Testis (tissue), 2 donors: ENCODE measurements at regions not wholly inside any gene's neighbourhood (a gene's known extent, or its start where the extent isn't known, plus 50 kb on each side); places are given as distances from the start of the nearest gene placed in this dataset.

Experiments used
- DNase-seq: peaks from one replicate; pipeline ENCODE4 v3.0.0-alpha.2; 2019
- H3K27ac ChIP-seq, 2 donors: fragments of 200-600 bp; sonication (generic); one replicate each; pipeline ENCODE4 v1.5.1; 2019
- H3K27me3 ChIP-seq: fragments of 200-600 bp; sonication (generic); one replicate; pipeline ENCODE4 v1.5.1; 2019
- H3K36me3 ChIP-seq: fragments of 200-600 bp; sonication (generic); one replicate; pipeline ENCODE4 v1.5.1; 2017; ENCODE audit warnings: low read depth; ENCODE audit errors: missing control alignments
- H3K4me1 ChIP-seq: fragments of 200-600 bp; sonication (generic); one replicate; pipeline ENCODE4 v1.5.1; 2019
- H3K4me3 ChIP-seq, 2 donors: fragments of 200-600 bp; sonication (generic); one replicate each; pipeline ENCODE4 v1.5.1; 2017 to 2019
- H3K9me3 ChIP-seq: fragments of 200-600 bp; sonication (generic); one replicate; pipeline ENCODE4 v1.5.1; 2017
- POLR2A ChIP-seq: fragments of 450-650 bp; IDR thresholded peaks from one replicate; pipeline ENCODE4 v1.6.1; 2017; ENCODE audit warnings: antibody characterized with exemption, mild to moderate bottlenecking, moderate library complexity
- WGBS, 2 donors: methylation state at CpG; one replicate each; pipeline ENCODE4 v1.1.5; 2018; 5-methylcytosine and 5-hydroxymethylcytosine counted together
- intact Hi-C: fragments of 100-400 bp; cut with DNase I; formaldehyde crosslinking; loops from one replicate; pipeline ENCODE4 v1.15.1; 2023; ENCODE audit warnings: low total_unique reads
- TF ChIP-seq, protein P1 (sequence below), 3 experiments: fragments of 450-650 bp in 2 of 3; fragments of 200-600 bp in 1 of 3; sonication (generic) in 1 of 3; IDR thresholded peaks; one replicate each; pipeline ENCODE4 v1.5.1; 2016 to 2019; ENCODE audit warnings: antibody characterized with exemption in 3 of 3, mild to moderate bottlenecking in 2 of 3, moderate library complexity in 1 of 3

DNA sequence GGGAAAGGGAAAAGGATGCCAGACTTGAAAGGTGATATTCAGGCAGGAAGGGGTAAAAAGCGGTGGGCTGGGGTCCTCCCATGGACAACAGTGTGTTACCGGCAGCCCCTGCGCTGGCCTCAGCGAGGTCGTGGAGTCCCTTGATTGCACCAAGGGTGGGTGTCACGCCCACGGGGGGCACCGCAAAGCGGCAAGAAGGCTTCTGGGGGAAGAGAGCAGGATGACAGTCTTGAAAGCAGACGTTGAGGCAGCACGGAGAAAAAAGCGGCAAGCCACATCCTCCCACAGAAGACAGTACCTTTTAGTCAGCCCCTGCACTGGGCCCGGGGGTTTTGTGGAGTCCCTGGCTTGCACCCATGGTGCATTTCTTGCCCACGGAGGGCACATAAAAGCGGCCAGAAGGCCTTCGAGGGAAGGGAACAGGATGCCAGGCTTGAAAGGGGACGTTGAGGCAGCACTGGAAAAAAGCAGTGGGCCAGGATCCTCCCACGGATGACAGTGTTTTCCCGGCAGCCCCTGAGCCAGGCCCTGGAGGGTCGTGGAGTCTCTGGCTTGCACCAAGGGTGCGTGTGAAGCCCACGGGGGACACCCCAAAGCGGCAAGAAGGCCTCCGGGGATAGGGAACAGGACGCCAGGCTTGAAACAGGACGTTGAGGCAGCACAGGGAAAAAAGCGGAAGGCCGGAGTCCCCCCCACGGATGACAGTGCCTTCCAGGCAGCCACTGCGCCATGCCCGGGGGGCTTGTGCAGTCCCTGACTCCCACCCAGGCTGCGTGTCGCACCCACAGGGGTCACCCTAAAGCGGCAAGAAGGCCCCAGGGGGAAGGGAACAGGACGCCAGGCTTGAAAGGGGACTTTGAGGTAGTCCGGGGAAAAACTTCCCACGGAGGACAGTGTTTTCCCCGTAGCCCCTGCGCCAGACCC is 162.2 kb upstream of the ALG10B start:
- DNase-seq = no peak

DNA sequence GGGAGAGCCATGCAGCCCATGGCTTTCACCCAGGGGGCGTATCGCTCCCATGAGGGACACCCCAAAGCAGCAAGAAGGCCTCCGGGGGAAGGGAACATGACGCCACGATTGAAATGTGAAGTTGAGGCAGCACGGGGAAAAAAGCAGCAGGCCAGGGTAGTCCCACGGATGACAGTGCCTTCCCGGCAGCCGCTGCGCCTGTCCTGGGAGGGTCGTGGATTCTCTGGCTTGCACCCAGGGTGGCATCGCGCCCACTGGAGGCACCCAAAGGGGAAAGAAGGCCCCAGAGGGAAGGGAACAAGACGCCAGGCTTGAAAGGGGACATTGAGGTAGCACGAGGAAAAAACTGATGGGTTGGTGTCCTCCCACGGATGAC is 161.6 kb upstream of the ALG10B start:
- no peak for TF ChIP-seq POLR2A
- TF ChIP-seq, protein P1, sequence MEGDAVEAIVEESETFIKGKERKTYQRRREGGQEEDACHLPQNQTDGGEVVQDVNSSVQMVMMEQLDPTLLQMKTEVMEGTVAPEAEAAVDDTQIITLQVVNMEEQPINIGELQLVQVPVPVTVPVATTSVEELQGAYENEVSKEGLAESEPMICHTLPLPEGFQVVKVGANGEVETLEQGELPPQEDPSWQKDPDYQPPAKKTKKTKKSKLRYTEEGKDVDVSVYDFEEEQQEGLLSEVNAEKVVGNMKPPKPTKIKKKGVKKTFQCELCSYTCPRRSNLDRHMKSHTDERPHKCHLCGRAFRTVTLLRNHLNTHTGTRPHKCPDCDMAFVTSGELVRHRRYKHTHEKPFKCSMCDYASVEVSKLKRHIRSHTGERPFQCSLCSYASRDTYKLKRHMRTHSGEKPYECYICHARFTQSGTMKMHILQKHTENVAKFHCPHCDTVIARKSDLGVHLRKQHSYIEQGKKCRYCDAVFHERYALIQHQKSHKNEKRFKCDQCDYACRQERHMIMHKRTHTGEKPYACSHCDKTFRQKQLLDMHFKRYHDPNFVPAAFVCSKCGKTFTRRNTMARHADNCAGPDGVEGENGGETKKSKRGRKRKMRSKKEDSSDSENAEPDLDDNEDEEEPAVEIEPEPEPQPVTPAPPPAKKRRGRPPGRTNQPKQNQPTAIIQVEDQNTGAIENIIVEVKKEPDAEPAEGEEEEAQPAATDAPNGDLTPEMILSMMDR (IDR thresholded peaks at IDR 0.05) = no peak
- Histone ChIP-seq H3K27ac (no peak overlapping the region), H3K9me3 (no peaks in the 10 kb centered on the region), H3K4me3 (no peak overlapping the region), H3K27me3 (no peaks in the 10 kb centered on the region), H3K4me1 (no peaks in the 10 kb centered on the region), H3K36me3 (no peaks in the 10 kb centered on the region)
- 53 to 55% methylated on average over 14 to 16 of the region's 16 CpGs for WGBS, 2 donors
- no peak for DNase-seq
- intact Hi-C loops = no loop called here

More for the DNA sequence above, 162.2 kb upstream of the ALG10B start:
- Histone ChIP-seq H3K4me3 (no peak overlapping the region), H3K4me1 (no peaks in the 10 kb centered on the region), H3K36me3 (no peaks in the 10 kb centered on the region), H3K9me3 (no peaks in the 10 kb centered on the region), H3K27me3 (no peaks in the 10 kb centered on the region), H3K27ac (no peak overlapping the region)
- no peak for TF ChIP-seq POLR2A
- TF ChIP-seq, protein P1 (IDR thresholded peaks at IDR 0.05) = no peak
- 60 to 64% methylated on average over 36 to 38 of the region's 39 CpGs for WGBS, 2 donors
- intact Hi-C loops = no loop called here

DNA sequence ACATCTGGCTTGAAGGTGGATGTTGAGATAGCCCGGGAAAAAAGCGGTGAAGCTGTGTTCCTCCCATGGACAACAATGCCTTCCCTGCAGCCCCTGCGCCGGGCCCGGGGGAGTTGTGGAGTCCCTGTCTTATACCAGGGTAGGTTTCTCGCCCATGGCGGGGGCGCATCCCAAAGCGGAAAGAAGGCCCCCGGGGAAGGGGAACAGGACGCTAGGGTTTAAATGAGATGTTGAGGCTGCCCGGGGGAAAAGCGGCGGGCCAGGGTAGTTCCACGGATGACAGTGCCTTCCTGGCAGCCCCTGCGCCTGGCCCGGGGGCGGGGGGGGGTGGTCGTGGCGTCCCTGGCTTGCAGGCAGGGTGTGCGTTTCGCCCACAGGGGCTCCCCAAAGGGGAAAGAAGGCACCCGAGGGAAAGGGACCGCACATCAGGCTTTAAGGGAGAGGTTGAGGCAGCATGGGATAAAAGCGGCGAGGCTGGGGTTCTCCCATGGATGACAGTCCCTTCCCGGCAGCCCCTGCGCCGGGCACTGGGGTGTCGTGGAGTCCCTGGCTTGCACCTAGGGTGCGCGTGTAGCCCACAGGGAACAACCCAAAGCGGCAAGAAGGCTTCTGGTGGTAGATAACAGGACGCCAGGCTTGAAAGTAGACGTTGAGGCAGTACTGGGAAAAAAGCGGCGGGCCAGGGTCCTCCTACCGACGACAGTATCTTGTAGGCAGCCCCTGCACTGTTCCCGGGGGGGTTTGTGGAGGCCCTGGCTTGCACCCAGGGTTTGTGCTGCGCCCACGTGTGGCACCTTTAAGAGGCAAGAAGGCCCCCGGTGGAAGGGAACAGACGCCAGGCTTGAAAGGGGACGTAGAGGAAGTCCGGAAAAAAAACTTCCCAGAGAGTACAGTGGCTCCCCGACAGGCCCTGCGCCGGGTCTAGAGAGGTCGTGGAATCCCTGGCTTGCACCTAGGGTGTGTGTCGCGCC is 160.8 kb upstream of the ALG10B start:
- DNase-seq = no peak
- WGBS, 2 donors = 55 to 71% methylated on average over 33 to 52 of the region's 52 CpGs
- H3K36me3 ChIP-seq = no peaks in the 10 kb centered on the region

DNA sequence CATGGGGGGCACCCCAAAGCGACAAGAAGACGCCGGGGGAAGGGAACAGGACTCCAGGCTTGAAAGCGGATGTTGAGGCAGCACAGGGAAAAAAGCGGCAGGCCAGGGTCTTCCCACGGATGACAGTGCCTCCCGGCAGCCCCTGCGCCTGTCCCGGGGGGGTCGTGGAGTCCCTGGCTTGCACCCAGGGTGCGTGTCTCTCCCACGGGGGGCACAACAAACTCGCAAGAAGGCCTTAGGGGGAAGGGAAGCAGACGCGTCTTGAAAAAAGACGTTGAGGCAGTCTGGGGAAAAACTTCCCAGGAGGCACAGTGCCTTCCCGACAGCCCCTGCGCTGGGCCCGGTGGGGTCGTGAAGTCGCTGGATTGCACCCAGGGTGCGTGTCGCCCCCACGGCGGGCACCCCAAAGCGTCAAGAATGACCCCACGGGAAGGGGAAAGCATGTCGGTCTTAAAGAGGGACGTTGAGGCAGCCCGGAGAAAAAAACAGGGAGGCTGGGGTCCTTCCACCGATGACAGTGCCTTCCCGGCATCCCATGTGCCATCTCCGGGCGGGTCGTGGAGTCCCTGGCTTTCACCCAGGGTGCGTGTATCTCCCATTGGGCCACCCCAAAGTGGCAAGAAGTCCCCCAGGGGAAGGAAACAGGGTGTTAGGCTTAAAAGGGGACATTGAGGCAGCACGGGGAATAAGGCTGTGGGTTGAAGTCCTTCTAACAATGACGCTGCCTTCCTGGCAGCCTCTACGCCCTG is 159.9 kb upstream of the ALG10B start:
- WGBS, 2 donors = 62 to 66% methylated on average over 32 to 39 of the region's 39 CpGs

More for the DNA sequence above, 160.8 kb upstream of the ALG10B start:
- intact Hi-C loops = no loop called here
- H3K4me3 ChIP-seq = peak overlapping the region in 1 of 2 donors; percentile 34
- H3K9me3 ChIP-seq = no peaks in the 10 kb centered on the region
- TF ChIP-seq, protein P1 (IDR thresholded peaks at IDR 0.05) = no peak
- no peak for TF ChIP-seq POLR2A
- no peaks in the 10 kb centered on the region for H3K27me3 ChIP-seq
- H3K27ac ChIP-seq = no peak overlapping the region
- no peaks in the 10 kb centered on the region for H3K4me1 ChIP-seq

More for the DNA sequence above, 159.9 kb upstream of the ALG10B start:
- TF ChIP-seq POLR2A = no peak
- TF ChIP-seq, protein P1 (IDR thresholded peaks at IDR 0.05) = no peak
- Histone ChIP-seq H3K4me3 (peak overlapping the region; percentile 15 to 34), H3K4me1 (no peaks in the 10 kb centered on the region), H3K9me3 (no peaks in the 10 kb centered on the region), H3K36me3 (no peaks in the 10 kb centered on the region), H3K27me3 (no peaks in the 10 kb centered on the region), H3K27ac (no peak overlapping the region)
- intact Hi-C loops = no loop called here
- DNase-seq = no peak
